ENCODE measurements at regions not wholly inside any gene's neighbourhood (a gene's known extent, or its start where the extent isn't known, plus 50 kb on each side); places are given as distances from the start of the nearest gene placed in this dataset.

DNA sequence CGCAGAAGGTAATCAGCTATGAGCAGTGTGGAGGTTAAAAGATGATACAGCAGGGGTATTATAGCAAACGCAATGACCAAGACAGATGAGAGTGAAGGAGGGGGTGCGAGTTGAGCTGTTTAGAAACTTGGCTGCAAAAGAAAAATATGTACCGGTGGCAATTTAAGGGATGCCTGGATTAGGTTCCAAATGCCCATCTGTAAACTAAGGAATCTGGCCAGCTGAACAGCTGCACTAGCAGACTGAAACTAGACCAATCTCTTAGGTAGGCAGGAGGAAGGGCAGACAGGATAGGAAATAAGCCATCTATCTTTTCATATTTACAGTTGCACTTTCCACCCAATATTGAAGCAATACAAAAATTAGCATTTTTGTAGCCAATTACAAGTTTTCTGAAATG lies 407.6 kb downstream of the HTR1B start:
- Histone ChIP-seq H3K9ac (ENCODE audit: low read depth, low read length) (no peak overlapping the region), H3K27me3 (ENCODE audit: insufficient read depth, low read length) (no peaks in the 10 kb centered on the region), H3K4me1 (ENCODE audit: insufficient read depth, low read length) (no peaks in the 10 kb centered on the region), H3K4me3 (ENCODE audit: low read length) (no peak overlapping the region), H3K9me3 (ENCODE audit: insufficient read depth, low read depth, low read length) (no peaks in the 10 kb centered on the region), H3K27ac (ENCODE audit: low read length) (no peak overlapping the region), H3K36me3 (ENCODE audit: insufficient read depth, low read depth, low read length) (no peaks in the 10 kb centered on the region)

DNA sequence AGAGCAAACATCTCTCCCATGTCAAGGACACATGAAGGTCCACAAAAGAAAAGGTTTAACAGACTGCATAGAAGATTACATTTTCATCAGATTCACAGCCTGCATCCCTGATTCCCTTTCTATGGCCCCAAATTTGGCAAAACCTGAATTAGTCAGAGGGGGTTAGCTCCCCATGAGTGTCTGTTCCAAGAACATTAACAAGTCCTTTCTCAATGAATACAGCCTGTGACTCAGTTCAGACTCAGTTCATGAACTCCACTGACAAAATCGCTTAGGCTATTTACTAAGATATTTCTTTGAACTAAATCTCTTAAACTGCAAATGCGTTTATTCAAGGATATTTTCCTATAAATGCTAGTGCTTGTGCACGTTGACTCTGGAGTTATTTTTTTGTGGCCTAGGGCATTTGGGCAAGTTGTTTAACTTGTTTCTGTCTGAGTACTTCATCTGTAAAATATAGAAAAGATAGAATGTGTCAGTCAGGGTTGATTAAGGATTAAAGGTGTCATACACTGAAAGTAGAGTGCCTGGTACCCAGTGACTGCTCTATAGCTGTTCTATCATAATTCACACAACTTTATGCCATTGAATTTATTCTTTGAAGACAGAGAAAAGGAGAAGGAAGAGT lies 422.6 kb downstream of the HTR1B start:
- no peak overlapping the region for H3K4me3 ChIP-seq (ENCODE audit: low read length)
- H3K36me3 ChIP-seq (ENCODE audit: insufficient read depth, low read depth, low read length), result no peaks in the 10 kb centered on the region
- peaks cover 6% of the 10 kb centered on the region; the same call in 1 of the 2 replicates for H3K9me3 ChIP-seq (ENCODE audit: insufficient read depth, low read depth, low read length)
- H3K4me1 ChIP-seq (ENCODE audit: insufficient read depth, low read length), result no peaks in the 10 kb centered on the region
- no peak overlapping the region for H3K27ac ChIP-seq (ENCODE audit: low read length)
- no peak overlapping the region for H3K9ac ChIP-seq (ENCODE audit: low read depth, low read length)
- H3K27me3 ChIP-seq (ENCODE audit: insufficient read depth, low read length), result no peaks in the 10 kb centered on the region

DNA sequence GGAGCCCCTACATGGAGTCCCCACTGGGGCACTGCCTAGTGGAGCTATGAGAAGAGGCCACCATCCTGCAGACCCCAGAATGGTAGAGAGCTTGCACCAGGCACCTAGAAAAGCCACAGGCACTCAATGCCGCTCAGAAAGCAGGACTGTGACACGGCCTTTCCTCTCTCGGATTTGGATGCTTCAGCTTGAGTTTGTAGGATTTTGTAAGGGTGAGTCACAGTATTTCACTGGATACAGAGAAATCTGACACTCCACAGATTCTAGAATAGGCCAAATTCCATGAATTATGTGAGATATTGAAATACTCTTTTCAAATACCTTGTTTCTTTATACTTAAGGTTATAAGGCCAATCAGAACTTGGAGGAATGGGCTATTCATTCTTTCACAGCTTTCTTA lies 424.5 kb downstream of the HTR1B start:
- Histone ChIP-seq H3K4me3 (ENCODE audit: low read length) (no peak overlapping the region), H3K9ac (ENCODE audit: low read depth, low read length) (no peak overlapping the region), H3K27me3 (ENCODE audit: insufficient read depth, low read length) (no peaks in the 10 kb centered on the region), H3K36me3 (ENCODE audit: insufficient read depth, low read depth, low read length) (no peaks in the 10 kb centered on the region), H3K9me3 (ENCODE audit: insufficient read depth, low read depth, low read length) (peaks cover 6% of the 10 kb centered on the region; the same call in 1 of the 2 replicates), H3K27ac (ENCODE audit: low read length) (no peak overlapping the region), H3K4me1 (ENCODE audit: insufficient read depth, low read length) (peaks cover 2% of the 10 kb centered on the region; the same call in 1 of the 2 replicates)

DNA sequence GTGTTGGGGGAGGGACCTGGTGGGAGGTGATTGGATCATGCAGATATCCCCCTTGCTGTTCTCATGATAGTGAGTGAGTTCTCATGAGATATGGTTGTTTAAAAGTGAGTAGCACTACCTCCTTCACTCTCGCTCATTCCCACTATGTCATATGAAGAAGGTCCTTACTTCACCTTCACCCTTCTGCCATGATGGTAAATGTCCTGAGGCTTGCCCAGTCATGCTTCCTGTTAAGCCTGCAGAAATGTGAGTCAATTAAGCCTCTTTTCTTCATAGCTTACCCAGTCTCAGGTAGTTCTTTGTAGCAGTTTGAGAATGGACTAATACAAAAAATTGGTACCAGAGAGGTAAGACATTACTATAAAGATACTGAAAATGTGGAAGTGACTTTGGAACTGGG lies 425.9 kb downstream of the HTR1B start:
- Histone ChIP-seq H3K27ac (ENCODE audit: low read length) (no peak overlapping the region), H3K4me3 (ENCODE audit: low read length) (no peak overlapping the region), H3K36me3 (ENCODE audit: insufficient read depth, low read depth, low read length) (no peaks in the 10 kb centered on the region), H3K27me3 (ENCODE audit: insufficient read depth, low read length) (no peaks in the 10 kb centered on the region), H3K4me1 (ENCODE audit: insufficient read depth, low read length) (peaks cover 3% of the 10 kb centered on the region; the same call in 1 of the 2 replicates), H3K9me3 (ENCODE audit: insufficient read depth, low read depth, low read length) (peaks cover 6% of the 10 kb centered on the region; the same call in 1 of the 2 replicates), H3K9ac (ENCODE audit: low read depth, low read length) (no peak overlapping the region)

DNA sequence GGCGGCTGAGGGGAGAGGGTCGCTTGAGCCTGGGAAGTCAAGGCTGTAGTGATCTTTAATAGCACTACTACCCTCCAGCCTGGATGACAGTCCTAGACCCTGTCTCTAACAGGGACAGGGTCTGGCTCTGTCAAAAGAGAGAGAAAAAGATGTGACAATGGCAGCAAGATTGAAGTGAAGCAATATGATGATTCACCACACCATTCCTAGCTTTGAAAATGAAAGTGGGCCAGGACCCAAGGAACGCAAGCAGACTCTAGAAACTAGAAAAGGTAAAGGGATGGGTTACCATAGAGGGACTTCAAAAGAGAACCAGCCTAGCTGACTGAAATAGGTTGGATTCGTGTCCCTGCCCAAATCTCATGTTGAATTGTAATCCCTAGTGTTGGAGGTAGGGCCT lies 426.9 kb downstream of the HTR1B start:
- Histone ChIP-seq H3K27me3 (ENCODE audit: insufficient read depth, low read length) (no peaks in the 10 kb centered on the region), H3K9ac (ENCODE audit: low read depth, low read length) (no peak overlapping the region), H3K27ac (ENCODE audit: low read length) (no peak overlapping the region), H3K4me1 (ENCODE audit: insufficient read depth, low read length) (peaks cover 3% of the 10 kb centered on the region; the same call in 1 of the 2 replicates), H3K4me3 (ENCODE audit: low read length) (no peak overlapping the region), H3K9me3 (ENCODE audit: insufficient read depth, low read depth, low read length) (peaks cover 6% of the 10 kb centered on the region; the same call in 1 of the 2 replicates), H3K36me3 (ENCODE audit: insufficient read depth, low read depth, low read length) (no peaks in the 10 kb centered on the region)

DNA sequence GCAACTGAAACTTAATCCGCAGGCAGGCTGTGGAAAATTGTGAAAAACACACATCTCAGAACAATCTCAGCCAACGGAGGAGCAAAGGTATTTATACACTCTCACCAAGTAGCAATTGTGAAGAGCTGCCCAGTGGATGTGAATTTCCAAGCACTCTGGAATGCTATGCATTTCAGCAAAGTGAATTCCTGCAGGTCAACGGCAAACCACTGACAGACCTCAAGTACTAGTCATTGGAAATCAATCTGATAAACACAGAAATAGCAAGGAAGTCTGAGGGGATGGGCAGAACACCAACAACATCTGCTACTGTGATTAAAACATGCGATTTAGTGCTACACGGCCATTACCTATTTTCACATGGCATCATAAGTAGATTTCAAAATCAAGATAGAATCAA lies 429.1 kb downstream of the HTR1B start:
- Histone ChIP-seq H3K27ac (ENCODE audit: low read length) (no peak overlapping the region), H3K27me3 (ENCODE audit: insufficient read depth, low read length) (no peaks in the 10 kb centered on the region), H3K9ac (ENCODE audit: low read depth, low read length) (no peak overlapping the region), H3K36me3 (ENCODE audit: insufficient read depth, low read depth, low read length) (no peaks in the 10 kb centered on the region), H3K9me3 (ENCODE audit: insufficient read depth, low read depth, low read length) (peaks cover 6% of the 10 kb centered on the region; the same call in 1 of the 2 replicates), H3K4me1 (ENCODE audit: insufficient read depth, low read length) (peaks cover 3% of the 10 kb centered on the region; the same call in 1 of the 2 replicates), H3K4me3 (ENCODE audit: low read length) (no peak overlapping the region)

DNA sequence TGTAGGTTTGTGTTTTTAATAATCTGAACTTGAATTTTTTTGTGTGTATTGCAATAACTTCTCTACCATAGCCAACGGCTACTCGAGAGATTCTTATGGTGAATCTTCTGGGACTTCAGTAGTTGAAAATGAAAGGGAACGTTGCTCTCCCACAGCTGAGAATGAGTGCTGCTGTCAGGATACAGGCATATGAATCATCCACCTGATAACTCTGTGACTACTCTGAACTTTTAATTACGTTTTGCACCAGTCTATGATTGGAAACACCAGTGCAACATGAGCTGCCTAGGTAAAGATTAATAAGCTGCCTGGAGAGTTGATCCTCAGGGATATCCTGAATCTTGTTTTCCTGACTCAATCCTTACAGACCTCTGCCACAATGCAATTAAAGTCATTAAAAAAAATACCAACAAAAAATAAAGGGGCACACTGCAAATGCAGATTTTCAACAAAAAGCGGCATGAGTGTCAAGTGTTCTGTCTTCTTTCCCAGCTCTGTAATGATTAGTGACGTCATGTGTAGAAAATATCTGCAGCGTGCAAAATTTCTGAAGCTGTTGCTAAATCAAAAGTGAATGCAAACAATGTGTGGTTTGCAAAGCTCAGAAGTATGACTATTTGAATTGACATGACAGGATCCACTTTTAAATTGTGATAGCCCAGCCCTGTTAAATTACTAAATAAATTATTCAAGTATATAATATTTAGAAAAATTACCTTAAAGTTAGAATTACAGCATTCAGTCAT lies 432.2 kb downstream of the HTR1B start:
- Histone ChIP-seq H3K4me1 (ENCODE audit: insufficient read depth, low read length) (peaks cover 3% of the 10 kb centered on the region; the same call in 1 of the 2 replicates), H3K4me3 (ENCODE audit: low read length) (no peak overlapping the region), H3K9me3 (ENCODE audit: insufficient read depth, low read depth, low read length) (no peaks in the 10 kb centered on the region), H3K27ac (ENCODE audit: low read length) (no peak overlapping the region), H3K9ac (ENCODE audit: low read depth, low read length) (no peak overlapping the region), H3K36me3 (ENCODE audit: insufficient read depth, low read depth, low read length) (no peaks in the 10 kb centered on the region), H3K27me3 (ENCODE audit: insufficient read depth, low read length) (no peaks in the 10 kb centered on the region)

DNA sequence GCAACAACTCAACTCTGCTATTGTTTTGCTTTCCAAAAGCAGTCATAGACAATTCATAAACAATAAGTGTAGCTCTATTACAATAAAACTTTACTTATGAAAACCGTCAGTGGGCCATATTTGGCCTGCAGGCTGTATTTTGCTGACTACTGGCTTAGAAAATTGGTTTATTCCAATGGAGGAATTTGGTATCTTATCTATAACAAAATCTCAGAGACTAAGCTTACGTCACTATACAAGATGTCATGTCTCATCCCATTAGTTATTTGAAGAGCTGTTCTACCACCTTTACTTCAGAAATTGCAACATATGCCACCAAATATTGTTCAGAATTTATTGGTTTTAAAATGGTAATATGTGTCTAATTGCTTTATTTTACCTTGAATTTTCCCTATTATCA lies 436.9 kb downstream of the HTR1B start:
- no peaks in the 10 kb centered on the region for H3K36me3 ChIP-seq (ENCODE audit: insufficient read depth, low read depth, low read length)
- no peak overlapping the region for H3K4me3 ChIP-seq (ENCODE audit: low read length)
- no peaks in the 10 kb centered on the region for H3K27me3 ChIP-seq (ENCODE audit: insufficient read depth, low read length)
- no peaks in the 10 kb centered on the region for H3K4me1 ChIP-seq (ENCODE audit: insufficient read depth, low read length)
- no peaks in the 10 kb centered on the region for H3K9me3 ChIP-seq (ENCODE audit: insufficient read depth, low read depth, low read length)
- H3K9ac ChIP-seq (ENCODE audit: low read depth, low read length), result no peak overlapping the region
- H3K27ac ChIP-seq (ENCODE audit: low read length), result no peak overlapping the region

DNA sequence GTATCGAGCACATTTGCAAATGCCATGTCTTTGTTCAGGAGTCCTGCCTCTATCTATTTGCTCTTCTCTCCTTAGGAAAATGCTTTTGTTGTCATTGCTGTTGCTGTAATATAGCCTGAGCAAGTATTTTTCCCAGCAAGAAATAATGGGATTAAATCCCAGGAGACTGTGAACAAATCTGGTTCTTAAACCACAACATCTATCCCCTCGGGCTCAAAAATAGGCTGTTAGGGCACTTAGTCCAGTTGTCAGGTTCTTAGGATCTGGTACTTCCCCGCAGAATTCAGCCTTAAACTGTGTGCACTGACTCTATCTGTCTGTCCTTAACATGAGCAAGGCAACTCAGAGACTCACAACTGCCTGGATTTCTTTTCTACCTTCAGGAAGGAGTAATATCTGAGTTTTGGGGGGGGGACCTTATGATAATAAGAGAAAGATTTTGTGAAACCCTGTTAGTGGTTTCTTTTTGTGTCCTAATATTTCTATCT lies 437.5 kb downstream of the HTR1B start:
- Histone ChIP-seq H3K27me3 (ENCODE audit: insufficient read depth, low read length) (no peaks in the 10 kb centered on the region), H3K4me1 (ENCODE audit: insufficient read depth, low read length) (no peaks in the 10 kb centered on the region), H3K9me3 (ENCODE audit: insufficient read depth, low read depth, low read length) (no peaks in the 10 kb centered on the region), H3K36me3 (ENCODE audit: insufficient read depth, low read depth, low read length) (no peaks in the 10 kb centered on the region), H3K4me3 (ENCODE audit: low read length) (no peak overlapping the region), H3K9ac (ENCODE audit: low read depth, low read length) (no peak overlapping the region), H3K27ac (ENCODE audit: low read length) (no peak overlapping the region)

DNA sequence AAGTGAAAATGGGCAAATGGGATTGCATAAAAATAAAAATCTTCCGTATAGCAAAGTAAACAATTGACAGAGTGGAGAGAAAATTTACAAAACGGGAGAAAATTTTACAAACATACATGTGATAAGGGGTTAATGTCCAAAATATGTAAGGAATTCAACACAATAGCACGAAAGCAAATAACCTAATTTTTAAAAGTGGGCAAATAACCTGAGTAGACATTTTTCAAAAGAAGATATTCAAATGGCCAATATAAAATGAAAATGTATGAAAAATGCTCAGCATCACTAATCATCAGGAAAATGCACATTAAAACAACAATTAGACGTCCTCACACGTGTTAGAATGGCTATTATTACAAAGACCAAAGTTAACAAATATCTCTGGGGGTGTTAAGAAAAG lies 441.5 kb downstream of the HTR1B start:
- Histone ChIP-seq H3K27me3 (ENCODE audit: insufficient read depth, low read length) (no peaks in the 10 kb centered on the region), H3K9ac (ENCODE audit: low read depth, low read length) (no peak overlapping the region), H3K4me3 (ENCODE audit: low read length) (no peak overlapping the region), H3K36me3 (ENCODE audit: insufficient read depth, low read depth, low read length) (no peaks in the 10 kb centered on the region), H3K27ac (ENCODE audit: low read length) (no peak overlapping the region), H3K9me3 (ENCODE audit: insufficient read depth, low read depth, low read length) (no peaks in the 10 kb centered on the region), H3K4me1 (ENCODE audit: insufficient read depth, low read length) (no peaks in the 10 kb centered on the region)

DNA sequence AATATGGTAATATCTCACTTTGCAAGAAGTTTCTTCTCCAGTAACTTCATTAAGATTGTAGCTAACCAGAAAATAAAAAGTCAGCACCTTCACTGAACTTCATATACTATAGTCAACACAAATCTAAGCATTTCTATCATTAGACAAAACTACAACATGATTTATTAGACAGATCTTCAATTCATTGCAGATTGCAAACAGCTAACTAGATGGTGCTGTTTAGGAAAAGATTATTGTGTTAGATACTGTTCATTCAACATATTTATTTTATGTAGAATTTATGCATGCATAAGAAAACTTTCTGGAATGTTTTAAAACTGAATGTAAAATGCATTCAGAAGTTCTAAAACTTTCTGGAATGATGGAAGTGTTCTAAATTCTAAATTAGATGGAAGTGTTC lies 442.1 kb downstream of the HTR1B start:
- Histone ChIP-seq H3K4me1 (ENCODE audit: insufficient read depth, low read length) (no peaks in the 10 kb centered on the region), H3K27me3 (ENCODE audit: insufficient read depth, low read length) (no peaks in the 10 kb centered on the region), H3K9ac (ENCODE audit: low read depth, low read length) (no peak overlapping the region), H3K36me3 (ENCODE audit: insufficient read depth, low read depth, low read length) (no peaks in the 10 kb centered on the region), H3K9me3 (ENCODE audit: insufficient read depth, low read depth, low read length) (no peaks in the 10 kb centered on the region), H3K27ac (ENCODE audit: low read length) (no peak overlapping the region), H3K4me3 (ENCODE audit: low read length) (no peak overlapping the region)

DNA sequence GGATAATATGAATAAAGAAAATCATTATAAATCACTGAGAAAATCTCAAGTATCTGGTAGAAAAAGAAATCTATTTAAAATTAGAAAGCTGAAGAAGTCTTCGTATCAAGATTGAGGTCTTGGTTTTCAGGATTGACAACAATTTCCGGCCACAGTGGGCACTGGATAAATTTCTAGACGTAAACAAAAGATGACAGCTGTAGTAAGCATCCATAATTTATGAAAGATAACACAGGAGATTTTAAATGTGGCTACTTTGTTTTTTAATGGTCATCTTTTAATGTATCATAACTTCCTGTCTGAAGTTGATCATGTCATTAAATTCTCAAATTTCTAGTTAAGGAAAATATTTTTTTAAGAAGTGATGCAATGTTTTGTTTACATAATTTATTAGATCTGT lies 444.2 kb downstream of the HTR1B start:
- H3K36me3 ChIP-seq (ENCODE audit: insufficient read depth, low read depth, low read length), result no peaks in the 10 kb centered on the region
- H3K4me3 ChIP-seq (ENCODE audit: low read length), result no peak overlapping the region
- no peaks in the 10 kb centered on the region for H3K27me3 ChIP-seq (ENCODE audit: insufficient read depth, low read length)
- H3K9me3 ChIP-seq (ENCODE audit: insufficient read depth, low read depth, low read length), result no peaks in the 10 kb centered on the region
- H3K4me1 ChIP-seq (ENCODE audit: insufficient read depth, low read length), result no peaks in the 10 kb centered on the region
- H3K9ac ChIP-seq (ENCODE audit: low read depth, low read length), result no peak overlapping the region
- H3K27ac ChIP-seq (ENCODE audit: low read length), result no peak overlapping the region
